GM12892 (cell line): ENCODE measurements at regions not wholly inside any gene's neighbourhood (a gene's known extent, or its start where the extent isn't known, plus 50 kb on each side); places are given as distances from the start of the nearest gene placed in this dataset.

ENCODE experiments used
- POLR2A ChIP-seq: IDR thresholded peaks from 2 replicates; pipeline ENCODE4 v1.6.1; 2011; ENCODE audit warnings: low read depth, low read length, control low read depth
- POLR2AphosphoS5 ChIP-seq: IDR thresholded peaks from 2 replicates; pipeline ENCODE4 v1.6.1; 2011; ENCODE audit warnings: low read depth, low read length, control low read depth

DNA sequence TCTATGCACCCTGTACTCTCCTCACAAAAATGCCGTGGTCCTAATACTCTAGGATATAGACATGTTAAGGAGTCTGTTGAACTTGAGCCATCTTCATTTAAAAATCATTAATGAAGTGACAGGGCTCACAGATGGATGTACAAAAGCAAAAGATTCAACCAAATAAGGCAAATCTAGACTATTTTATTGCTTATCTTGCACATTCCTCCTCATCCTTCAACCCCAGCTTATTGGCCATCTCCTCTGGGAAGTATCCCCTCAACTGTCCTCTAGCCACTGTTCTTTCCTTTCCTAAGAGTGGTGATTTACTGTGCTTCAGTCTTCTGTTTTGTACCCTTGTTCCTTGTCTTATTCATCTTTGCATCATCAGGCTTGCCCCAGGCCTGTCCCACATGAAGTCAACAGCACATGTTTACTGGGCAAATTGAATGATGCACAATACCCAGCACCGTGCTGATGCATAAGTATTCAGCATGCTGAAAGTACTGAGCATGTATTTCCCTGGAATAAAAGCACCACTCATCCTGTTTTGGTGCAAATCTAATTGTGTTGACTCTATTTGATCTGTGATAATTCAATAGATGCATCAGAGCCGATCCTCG lies 287.3 kb upstream of the CLNK start:
- no peak for TF ChIP-seq POLR2AphosphoS5
- TF ChIP-seq POLR2A: no peak
